ENCODE measurements at regions not wholly inside any gene's neighbourhood (a gene's known extent, or its start where the extent isn't known, plus 50 kb on each side); places are given as distances from the start of the nearest gene placed in this dataset.

DNA sequence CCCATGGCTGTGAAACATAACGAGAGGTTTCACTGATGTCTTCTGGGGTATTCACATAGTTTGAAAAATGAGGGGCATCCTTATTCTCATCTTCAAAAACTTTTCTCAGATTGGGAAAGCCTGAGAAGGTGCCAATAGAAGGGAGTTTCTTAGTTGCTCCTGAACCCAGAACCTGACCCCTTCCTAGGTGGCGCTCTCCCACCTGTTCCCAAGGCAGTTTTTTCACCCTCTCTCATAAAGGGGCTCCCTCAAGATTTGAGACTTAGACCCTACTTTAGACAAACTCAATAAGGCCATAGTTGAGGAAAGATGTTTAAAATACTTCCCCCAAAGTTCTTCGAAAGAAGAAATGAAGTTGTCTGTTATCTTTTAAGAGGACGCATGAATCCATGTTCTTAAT lies 142.2 kb downstream of the FGF9 start:
- no peaks in the 10 kb centered on the region for H3K9me3 ChIP-seq (ENCODE audit: control insufficient read depth, low read depth, low read length)
- H3K9me1 ChIP-seq (ENCODE audit: control insufficient read depth, extremely low read depth, insufficient read depth, low read length), result no peaks in the 10 kb centered on the region
- dilution Hi-C loops (cut with MboI; ENCODE audit: extremely low pct_ligation_motif_present, low sequenced_read_pairs), result no loop called here
- no peak overlapping the region for H3K4me3 ChIP-seq (ENCODE audit: control insufficient read depth in 2 of 3, extremely low read depth in 1 of 3, insufficient read depth in 2 of 3, low read depth in 1 of 3, low read length in 3 of 3)
- no peak for TF ChIP-seq EZH2 (IDR thresholded peaks at IDR 0.05; ENCODE audit: low read length)
- TF ChIP-seq, protein P1, sequence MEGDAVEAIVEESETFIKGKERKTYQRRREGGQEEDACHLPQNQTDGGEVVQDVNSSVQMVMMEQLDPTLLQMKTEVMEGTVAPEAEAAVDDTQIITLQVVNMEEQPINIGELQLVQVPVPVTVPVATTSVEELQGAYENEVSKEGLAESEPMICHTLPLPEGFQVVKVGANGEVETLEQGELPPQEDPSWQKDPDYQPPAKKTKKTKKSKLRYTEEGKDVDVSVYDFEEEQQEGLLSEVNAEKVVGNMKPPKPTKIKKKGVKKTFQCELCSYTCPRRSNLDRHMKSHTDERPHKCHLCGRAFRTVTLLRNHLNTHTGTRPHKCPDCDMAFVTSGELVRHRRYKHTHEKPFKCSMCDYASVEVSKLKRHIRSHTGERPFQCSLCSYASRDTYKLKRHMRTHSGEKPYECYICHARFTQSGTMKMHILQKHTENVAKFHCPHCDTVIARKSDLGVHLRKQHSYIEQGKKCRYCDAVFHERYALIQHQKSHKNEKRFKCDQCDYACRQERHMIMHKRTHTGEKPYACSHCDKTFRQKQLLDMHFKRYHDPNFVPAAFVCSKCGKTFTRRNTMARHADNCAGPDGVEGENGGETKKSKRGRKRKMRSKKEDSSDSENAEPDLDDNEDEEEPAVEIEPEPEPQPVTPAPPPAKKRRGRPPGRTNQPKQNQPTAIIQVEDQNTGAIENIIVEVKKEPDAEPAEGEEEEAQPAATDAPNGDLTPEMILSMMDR (optimal IDR thresholded peaks at IDR 0.05 in 1 of 3, IDR thresholded peaks at IDR 0.05 in 1 of 3, conservative IDR thresholded peaks at IDR 0.05 in 1 of 3; ENCODE audit: extremely low read depth in 1 of 3, insufficient read depth in 2 of 3, low read length in 3 of 3), result no peak
- no peaks in the 10 kb centered on the region for H3K27me3 ChIP-seq (ENCODE audit: control insufficient read depth, extremely low read depth, insufficient read depth, low read length)
- H3K79me2 ChIP-seq (ENCODE audit: control insufficient read depth, insufficient read depth, low read length), result no peaks in the 10 kb centered on the region
- H3K4me2 ChIP-seq (ENCODE audit: control insufficient read depth, extremely low read depth, insufficient read depth, low read depth, low read length), result no peak overlapping the region
- H2AFZ ChIP-seq (ENCODE audit: control insufficient read depth, low read length), result no peak overlapping the region
- no peak for DNase-seq (ENCODE audit: low read depth, low spot score)
- no peaks in the 10 kb centered on the region for H4K20me1 ChIP-seq (ENCODE audit: control insufficient read depth, extremely low read depth, insufficient read depth, low read length)
- no peak for FAIRE-seq
- H3K4me1 ChIP-seq (ENCODE audit: control insufficient read depth, extremely low read depth, insufficient read depth, low read length), result no peaks in the 10 kb centered on the region
- no peak overlapping the region for H3K27ac ChIP-seq (ENCODE audit: control insufficient read depth, insufficient read depth, low read length)
- no peak overlapping the region for H3K9ac ChIP-seq (ENCODE audit: control insufficient read depth, extremely low read depth, insufficient read depth, low read length)
- no peaks in the 10 kb centered on the region for H3K36me3 ChIP-seq (ENCODE audit: control insufficient read depth in 2 of 2, extremely low read depth in 1 of 2, insufficient read depth in 2 of 2, low read length in 2 of 2)

DNA sequence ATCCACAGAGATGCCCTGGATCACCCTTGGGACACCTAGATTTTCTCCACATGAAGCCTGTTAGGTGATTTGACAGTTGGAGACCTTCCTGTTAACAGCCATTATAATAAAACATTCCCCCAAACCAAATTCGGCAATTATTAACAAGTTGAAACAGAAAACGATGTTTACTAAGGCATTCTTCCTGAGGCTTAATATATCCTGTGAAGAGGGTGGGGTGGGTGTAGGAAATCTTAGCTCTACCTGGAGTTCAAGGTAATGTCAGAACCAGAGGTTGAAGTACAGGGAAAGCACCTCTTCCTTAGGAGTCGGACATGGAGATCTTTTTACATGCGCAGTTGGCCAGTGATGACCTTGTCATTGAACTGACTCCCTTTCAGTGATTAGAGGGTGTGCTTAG lies 143.0 kb downstream of the FGF9 start:
- FAIRE-seq (no peak), DNase-seq (ENCODE audit: low read depth, low spot score) (no peak)
- Histone ChIP-seq H3K27ac (ENCODE audit: control insufficient read depth, insufficient read depth, low read length) (no peak overlapping the region), H3K79me2 (ENCODE audit: control insufficient read depth, insufficient read depth, low read length) (no peaks in the 10 kb centered on the region), H3K27me3 (ENCODE audit: control insufficient read depth, extremely low read depth, insufficient read depth, low read length) (no peaks in the 10 kb centered on the region), H3K4me2 (ENCODE audit: control insufficient read depth, extremely low read depth, insufficient read depth, low read depth, low read length) (no peak overlapping the region), H4K20me1 (ENCODE audit: control insufficient read depth, extremely low read depth, insufficient read depth, low read length) (no peaks in the 10 kb centered on the region), H3K9me1 (ENCODE audit: control insufficient read depth, extremely low read depth, insufficient read depth, low read length) (no peaks in the 10 kb centered on the region), H3K4me3 (ENCODE audit: control insufficient read depth in 2 of 3, extremely low read depth in 1 of 3, insufficient read depth in 2 of 3, low read depth in 1 of 3, low read length in 3 of 3) (no peak overlapping the region), H3K36me3 (ENCODE audit: control insufficient read depth in 2 of 2, extremely low read depth in 1 of 2, insufficient read depth in 2 of 2, low read length in 2 of 2) (no peaks in the 10 kb centered on the region), H3K9me3 (ENCODE audit: control insufficient read depth, low read depth, low read length) (no peaks in the 10 kb centered on the region), H3K4me1 (ENCODE audit: control insufficient read depth, extremely low read depth, insufficient read depth, low read length) (no peaks in the 10 kb centered on the region), H2AFZ (ENCODE audit: control insufficient read depth, low read length) (no peak overlapping the region), H3K9ac (ENCODE audit: control insufficient read depth, extremely low read depth, insufficient read depth, low read length) (no peak overlapping the region)
- TF ChIP-seq, protein P1 (optimal IDR thresholded peaks at IDR 0.05 in 1 of 3, IDR thresholded peaks at IDR 0.05 in 1 of 3, conservative IDR thresholded peaks at IDR 0.05 in 1 of 3; ENCODE audit: extremely low read depth in 1 of 3, insufficient read depth in 2 of 3, low read length in 3 of 3), result no peak
- TF ChIP-seq EZH2 (IDR thresholded peaks at IDR 0.05; ENCODE audit: low read length), result no peak
- dilution Hi-C loops (cut with MboI; ENCODE audit: extremely low pct_ligation_motif_present, low sequenced_read_pairs), result no loop called here

Data from keratinocyte (primary cell).